Testis (tissue), 2 donors: ENCODE measurements at regions not wholly inside any gene's neighbourhood (a gene's known extent, or its start where the extent isn't known, plus 50 kb on each side); places are given as distances from the start of the nearest gene placed in this dataset.

ENCODE experiments used
- POLR2A ChIP-seq: fragments of 450-650 bp; IDR thresholded peaks from one replicate; pipeline ENCODE4 v1.6.1; 2017; ENCODE audit warnings: antibody characterized with exemption, mild to moderate bottlenecking, moderate library complexity
- TF ChIP-seq, protein P1 (sequence below), 3 experiments: fragments of 450-650 bp in 2 of 3; fragments of 200-600 bp in 1 of 3; sonication (generic) in 1 of 3; IDR thresholded peaks; one replicate each; pipeline ENCODE4 v1.5.1; 2016 to 2019; ENCODE audit warnings: antibody characterized with exemption in 3 of 3, mild to moderate bottlenecking in 2 of 3, moderate library complexity in 1 of 3

GRCh38 chr1:198917226-198917625, 278.4 kb downstream of the PTPRC start:
- TF ChIP-seq, protein P1, sequence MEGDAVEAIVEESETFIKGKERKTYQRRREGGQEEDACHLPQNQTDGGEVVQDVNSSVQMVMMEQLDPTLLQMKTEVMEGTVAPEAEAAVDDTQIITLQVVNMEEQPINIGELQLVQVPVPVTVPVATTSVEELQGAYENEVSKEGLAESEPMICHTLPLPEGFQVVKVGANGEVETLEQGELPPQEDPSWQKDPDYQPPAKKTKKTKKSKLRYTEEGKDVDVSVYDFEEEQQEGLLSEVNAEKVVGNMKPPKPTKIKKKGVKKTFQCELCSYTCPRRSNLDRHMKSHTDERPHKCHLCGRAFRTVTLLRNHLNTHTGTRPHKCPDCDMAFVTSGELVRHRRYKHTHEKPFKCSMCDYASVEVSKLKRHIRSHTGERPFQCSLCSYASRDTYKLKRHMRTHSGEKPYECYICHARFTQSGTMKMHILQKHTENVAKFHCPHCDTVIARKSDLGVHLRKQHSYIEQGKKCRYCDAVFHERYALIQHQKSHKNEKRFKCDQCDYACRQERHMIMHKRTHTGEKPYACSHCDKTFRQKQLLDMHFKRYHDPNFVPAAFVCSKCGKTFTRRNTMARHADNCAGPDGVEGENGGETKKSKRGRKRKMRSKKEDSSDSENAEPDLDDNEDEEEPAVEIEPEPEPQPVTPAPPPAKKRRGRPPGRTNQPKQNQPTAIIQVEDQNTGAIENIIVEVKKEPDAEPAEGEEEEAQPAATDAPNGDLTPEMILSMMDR (IDR thresholded peaks at IDR 0.05): no peak
- no peak for TF ChIP-seq POLR2A
